ENCODE measurements at regions not wholly inside any gene's neighbourhood (a gene's known extent, or its start where the extent isn't known, plus 50 kb on each side); places are given as distances from the start of the nearest gene placed in this dataset.

DNA sequence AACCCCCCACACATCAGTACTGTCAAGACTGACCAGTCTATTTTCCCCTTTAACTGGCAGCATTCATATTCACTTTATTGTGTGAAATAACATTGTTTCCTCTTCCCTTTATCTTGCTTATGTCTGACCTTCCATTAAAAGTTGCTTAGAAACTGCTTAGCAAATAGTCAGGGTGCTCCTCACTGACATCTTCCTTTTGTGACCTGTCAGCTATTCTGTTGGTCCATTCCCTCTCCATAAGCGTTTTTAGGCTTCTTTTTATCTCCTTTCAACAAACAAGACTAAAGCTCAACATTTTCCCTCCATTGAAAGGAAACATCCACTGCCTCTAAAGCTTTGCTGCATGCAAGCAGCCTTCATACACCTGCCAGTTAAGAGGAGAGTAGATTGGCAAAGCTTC lies 147.7 kb upstream of the VGLL2 start:
- no peak for TF ChIP-seq CTCF (IDR thresholded peaks at IDR 0.05)
- no peak for TF ChIP-seq POLR2A (IDR thresholded peaks at IDR 0.05)

Measured in lower leg skin (tissue), 3 donors.